ENCODE measurements at regions not wholly inside any gene's neighbourhood (a gene's known extent, or its start where the extent isn't known, plus 50 kb on each side); places are given as distances from the start of the nearest gene placed in this dataset.
A peak's percentile ranks its signal among the peaks of the same experiment; 100 is the strongest.

DNA sequence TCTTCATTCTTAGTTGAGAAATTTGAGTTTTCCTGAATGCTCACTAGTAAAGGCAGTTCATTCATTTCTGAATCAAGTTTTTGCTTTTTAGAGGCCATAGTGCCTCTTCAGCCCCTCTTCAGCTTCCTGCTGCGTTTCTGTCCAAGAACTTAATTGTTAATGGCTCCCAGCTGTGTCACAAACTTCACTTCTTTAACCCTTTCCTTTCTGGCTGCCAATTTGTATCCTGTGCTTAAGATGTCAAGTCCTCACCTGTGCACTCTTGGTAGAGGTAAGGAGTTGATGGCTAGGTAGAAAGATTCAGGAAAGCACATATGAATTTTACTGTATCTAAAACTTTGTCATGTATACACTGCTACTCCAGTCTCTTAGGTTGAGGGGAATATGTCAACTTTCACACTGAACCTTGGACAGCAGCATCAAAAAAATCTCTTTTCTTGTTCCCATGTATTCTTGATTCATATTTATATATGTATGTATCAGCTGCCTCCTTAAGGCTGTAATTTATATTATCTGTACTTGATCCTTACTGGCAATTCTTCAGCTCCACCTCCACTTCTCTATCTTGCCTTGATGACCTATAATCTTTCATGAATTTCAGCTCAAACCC lies 612.8 kb downstream of the LMO4 start:
- no peak overlapping the region for H3K27ac ChIP-seq
- H3K4me3 ChIP-seq, result no peak overlapping the region
- H3K27me3 ChIP-seq, result no peaks in the 10 kb centered on the region
- H3K4me1 ChIP-seq, result peaks cover 0 to 9% (median 0%) of the 10 kb centered on the region in 4 donors
- no peak for DNase-seq (ENCODE audit: low spot score in 2 of 2)
- H3K9me3 ChIP-seq, result no peaks in the 10 kb centered on the region
- TF ChIP-seq POLR2A (IDR thresholded peaks at IDR 0.05) (no peak), EP300 (IDR thresholded peaks at IDR 0.05) (no peak)
- TF ChIP-seq, protein P1, sequence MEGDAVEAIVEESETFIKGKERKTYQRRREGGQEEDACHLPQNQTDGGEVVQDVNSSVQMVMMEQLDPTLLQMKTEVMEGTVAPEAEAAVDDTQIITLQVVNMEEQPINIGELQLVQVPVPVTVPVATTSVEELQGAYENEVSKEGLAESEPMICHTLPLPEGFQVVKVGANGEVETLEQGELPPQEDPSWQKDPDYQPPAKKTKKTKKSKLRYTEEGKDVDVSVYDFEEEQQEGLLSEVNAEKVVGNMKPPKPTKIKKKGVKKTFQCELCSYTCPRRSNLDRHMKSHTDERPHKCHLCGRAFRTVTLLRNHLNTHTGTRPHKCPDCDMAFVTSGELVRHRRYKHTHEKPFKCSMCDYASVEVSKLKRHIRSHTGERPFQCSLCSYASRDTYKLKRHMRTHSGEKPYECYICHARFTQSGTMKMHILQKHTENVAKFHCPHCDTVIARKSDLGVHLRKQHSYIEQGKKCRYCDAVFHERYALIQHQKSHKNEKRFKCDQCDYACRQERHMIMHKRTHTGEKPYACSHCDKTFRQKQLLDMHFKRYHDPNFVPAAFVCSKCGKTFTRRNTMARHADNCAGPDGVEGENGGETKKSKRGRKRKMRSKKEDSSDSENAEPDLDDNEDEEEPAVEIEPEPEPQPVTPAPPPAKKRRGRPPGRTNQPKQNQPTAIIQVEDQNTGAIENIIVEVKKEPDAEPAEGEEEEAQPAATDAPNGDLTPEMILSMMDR (IDR thresholded peaks at IDR 0.05), result no peak
- WGBS, 2 donors, result 3% methylated on average over 1 of the region's 1 CpG
- no peaks in the 10 kb centered on the region for H3K36me3 ChIP-seq

DNA sequence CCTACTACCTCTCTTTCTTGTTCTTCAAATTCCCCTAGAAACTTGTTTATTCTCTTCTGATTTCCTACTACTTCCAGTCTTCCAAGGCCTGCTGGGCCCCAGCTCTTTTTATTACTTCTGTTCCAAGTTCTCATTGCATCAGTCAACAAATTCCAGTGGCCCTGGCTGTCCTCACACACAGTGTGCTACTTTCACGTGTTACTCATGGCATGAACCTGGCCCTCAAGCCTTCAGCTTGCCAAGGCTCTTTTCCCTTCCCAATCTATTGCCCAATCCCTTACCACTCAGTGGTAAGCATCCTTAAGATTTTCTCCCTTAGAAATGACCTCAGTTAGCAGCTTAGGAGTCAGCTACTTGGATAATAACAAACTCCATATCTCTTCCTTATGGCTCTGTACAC lies 613.5 kb downstream of the LMO4 start:
- no peak for TF ChIP-seq POLR2A (IDR thresholded peaks at IDR 0.05)
- TF ChIP-seq, protein P1 (IDR thresholded peaks at IDR 0.05), result no peak
- no peak for TF ChIP-seq EP300 (IDR thresholded peaks at IDR 0.05)
- no peak overlapping the region for H3K4me3 ChIP-seq
- DNase-seq (ENCODE audit: low spot score in 2 of 2), result peak in 1 of 2 donors; percentile 17
- no peaks in the 10 kb centered on the region for H3K9me3 ChIP-seq
- no peak overlapping the region for H3K27ac ChIP-seq
- 54 to 65% methylated on average over 1 of the region's 1 CpG for WGBS, 2 donors
- H3K4me1 ChIP-seq, result peaks cover 0 to 9% (median 0%) of the 10 kb centered on the region in 4 donors
- H3K36me3 ChIP-seq, result no peaks in the 10 kb centered on the region
- no peaks in the 10 kb centered on the region for H3K27me3 ChIP-seq

DNA sequence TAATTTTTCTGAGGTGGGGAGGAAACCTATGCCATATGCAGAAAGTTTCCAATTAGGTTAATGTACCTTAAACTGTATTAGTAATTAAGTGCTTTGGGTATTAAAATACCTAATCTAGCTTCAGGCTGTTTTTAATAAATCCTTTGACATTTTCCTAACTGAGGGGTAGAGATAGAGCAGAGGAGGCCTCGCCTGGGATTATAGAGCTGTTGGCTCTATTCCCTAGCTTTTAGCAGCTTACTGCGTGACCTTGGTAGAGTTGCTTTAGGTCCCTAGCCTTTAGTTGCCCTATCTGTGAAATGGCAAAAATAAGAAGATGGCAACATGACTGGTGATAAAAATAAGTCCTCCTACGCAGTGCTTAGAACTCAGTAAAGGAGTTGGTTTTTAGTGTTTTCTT lies 621.0 kb downstream of the LMO4 start:
- DNase-seq (ENCODE audit: low spot score in 2 of 2), result no peak
- TF ChIP-seq EP300 (IDR thresholded peaks at IDR 0.05), result no peak
- TF ChIP-seq POLR2A (IDR thresholded peaks at IDR 0.05), result no peak
- TF ChIP-seq, protein P1 (IDR thresholded peaks at IDR 0.05), result no peak
- H3K27ac ChIP-seq, result no peak overlapping the region
- 67 to 73% methylated on average over 3 of the region's 3 CpGs for WGBS, 2 donors
- no peaks in the 10 kb centered on the region for H3K9me3 ChIP-seq
- H3K4me1 ChIP-seq, result peaks cover 0 to 6% (median 0%) of the 10 kb centered on the region in 4 donors
- H3K4me3 ChIP-seq, result no peak overlapping the region
- H3K27me3 ChIP-seq, result no peaks in the 10 kb centered on the region
- no peaks in the 10 kb centered on the region for H3K36me3 ChIP-seq

DNA sequence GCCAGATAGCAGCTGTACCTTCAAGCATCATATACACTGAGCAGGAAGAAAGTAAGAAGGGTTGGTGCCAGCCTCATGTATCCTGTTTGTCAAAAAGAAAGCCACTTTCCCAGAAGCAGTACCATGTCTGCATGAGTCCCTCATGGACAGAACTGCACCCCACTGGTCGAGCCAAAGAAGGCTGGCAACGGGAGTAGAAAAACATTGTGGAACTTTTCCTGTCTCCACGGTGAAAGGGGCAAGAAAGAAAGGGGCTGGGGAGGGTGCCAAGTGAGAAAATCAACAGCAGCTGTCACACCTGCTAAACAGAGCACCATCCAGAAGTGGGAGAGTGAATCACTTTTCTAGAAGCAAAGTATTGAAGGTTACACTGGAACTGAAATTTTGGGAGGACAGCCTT lies 621.7 kb downstream of the LMO4 start:
- H3K4me1 ChIP-seq, result peaks cover 0 to 6% (median 0%) of the 10 kb centered on the region in 4 donors
- no peak overlapping the region for H3K27ac ChIP-seq
- 45 to 50% methylated on average over 3 of the region's 3 CpGs for WGBS, 2 donors
- no peaks in the 10 kb centered on the region for H3K36me3 ChIP-seq
- H3K27me3 ChIP-seq, result no peaks in the 10 kb centered on the region
- no peaks in the 10 kb centered on the region for H3K9me3 ChIP-seq
- no peak overlapping the region for H3K4me3 ChIP-seq
- DNase-seq (ENCODE audit: low spot score in 2 of 2), result no peak
- TF ChIP-seq EP300 (IDR thresholded peaks at IDR 0.05) (no peak), POLR2A (IDR thresholded peaks at IDR 0.05) (no peak)
- TF ChIP-seq, protein P1 (IDR thresholded peaks at IDR 0.05), result no peak

DNA sequence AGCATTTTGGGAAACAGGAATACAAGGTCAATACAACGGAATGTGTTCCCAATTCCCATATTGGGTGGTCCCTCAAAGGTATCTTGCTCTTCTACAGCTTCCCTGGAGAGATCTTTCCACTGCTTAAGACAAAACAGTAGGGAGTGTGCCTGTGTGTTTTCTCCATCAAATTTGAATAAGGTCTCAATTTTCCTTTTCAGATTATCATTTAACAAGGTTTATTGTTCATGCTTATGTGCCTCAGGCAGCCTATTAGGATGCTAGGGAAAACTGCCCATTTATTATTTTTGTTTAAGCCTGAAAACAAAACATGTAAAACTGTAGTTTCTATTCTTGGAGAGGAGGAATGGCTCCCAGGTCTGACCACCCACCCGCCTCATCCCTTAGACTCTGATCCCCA lies 622.7 kb downstream of the LMO4 start:
- Histone ChIP-seq H3K4me3 (no peak overlapping the region), H3K27ac (no peak overlapping the region)
- WGBS, 2 donors, result 84 to 85% methylated on average over 2 of the region's 2 CpGs

More for the DNA sequence above, 622.7 kb downstream of the LMO4 start:
- H3K36me3 ChIP-seq, result no peaks in the 10 kb centered on the region
- no peak for TF ChIP-seq EP300 (IDR thresholded peaks at IDR 0.05)
- TF ChIP-seq, protein P1 (IDR thresholded peaks at IDR 0.05), result no peak
- no peak for TF ChIP-seq POLR2A (IDR thresholded peaks at IDR 0.05)
- H3K9me3 ChIP-seq, result no peaks in the 10 kb centered on the region
- peaks cover 0 to 6% (median 0%) of the 10 kb centered on the region in 4 donors for H3K4me1 ChIP-seq
- DNase-seq (ENCODE audit: low spot score in 2 of 2), result no peak
- H3K27me3 ChIP-seq, result no peaks in the 10 kb centered on the region
